Transverse colon (tissue), 4 donors: ENCODE measurements at regions not wholly inside any gene's neighbourhood (a gene's known extent, or its start where the extent isn't known, plus 50 kb on each side); places are given as distances from the start of the nearest gene placed in this dataset.

Source experiments
- DNase-seq: peaks from one replicate; pipeline ENCODE4 v3.0.0-alpha.2; 2019
- H3K27ac ChIP-seq, 4 donors: fragments of 200-600 bp; sonication (generic); 2 replicates each; pipeline ENCODE4 v1.5.1; 2016 to 2018; ENCODE audit warnings: inconsistent platforms in 4 of 4
- H3K27me3 ChIP-seq: fragments of 200-600 bp; sonication (generic); 2 replicates; pipeline ENCODE4 v1.5.1; 2017; ENCODE audit warnings: inconsistent platforms
- H3K36me3 ChIP-seq, 4 donors: fragments of 200-600 bp; sonication (generic); 2 replicates each; pipeline ENCODE4 v1.5.1; 2017 to 2019; ENCODE audit warnings: inconsistent platforms in 4 of 4
- H3K4me1 ChIP-seq, 4 donors: fragments of 200-600 bp; sonication (generic); 2 replicates each; pipeline ENCODE4 v1.5.1; 2017 to 2020; ENCODE audit warnings: inconsistent platforms in 4 of 4
- H3K4me3 ChIP-seq, 4 donors: fragments of 200-600 bp; sonication (generic); 1 replicate in 1 of 4; 2 replicates in 3 of 4; pipeline versions ENCODE4 v1.5.1 to v1.6.1; 2017 to 2019; ENCODE audit warnings: inconsistent platforms in 4 of 4
- H3K9me3 ChIP-seq, 2 donors: fragments of 200-600 bp; sonication (generic); 2 replicates each; pipeline ENCODE4 v1.5.1; 2017 to 2019; ENCODE audit warnings: inconsistent platforms in 2 of 2
- CTCF ChIP-seq, 5 experiments: fragments of 200-600 bp in 3 of 5; fragments of 450-650 bp in 2 of 5; sonication (generic) in 3 of 5; IDR thresholded peaks; 1 replicate in 2 of 5; 2 replicates in 3 of 5; pipeline ENCODE4 v1.5.1; 2016 to 2017; ENCODE audit warnings: antibody characterized with exemption in 5 of 5, inconsistent platforms in 3 of 5, mild to moderate bottlenecking in 2 of 5, moderate library complexity in 1 of 5
- EP300 ChIP-seq: sonication (generic); formaldehyde crosslinking; IDR thresholded peaks from one replicate; pipeline ENCODE4 v1.6.1; 2017; ENCODE audit warnings: antibody characterized with exemption, low read depth
- POLR2A ChIP-seq: fragments of 450-650 bp; IDR thresholded peaks from one replicate; pipeline ENCODE4 v1.6.1; 2016; ENCODE audit warnings: antibody characterized with exemption, mild to moderate bottlenecking, moderate library complexity
- POLR2AphosphoS5 ChIP-seq, 3 donors: sonication (generic); formaldehyde crosslinking; IDR thresholded peaks; one replicate each; pipeline ENCODE4 v1.6.1; 2016; ENCODE audit warnings: antibody characterized with exemption in 3 of 3
- WGBS, 2 donors: methylation state at CpG; one replicate each; pipeline ENCODE4 v1.1.5; 2018; ENCODE audit warnings: low coverage in 1 of 2; 5-methylcytosine and 5-hydroxymethylcytosine counted together
- in situ Hi-C, 4 donors: fragments of 200-750 bp; cut with MboI; loops; one replicate each; pipeline versions ENCODE4 v1.15.0 to v1.15.1; 2017; ENCODE audit warnings: low sequenced_read_pairs in 3 of 4, low pct_ligation_motif_present in 1 of 4, low pct_unique_long_range_greater_than_20kb in 1 of 4
- intact Hi-C: fragments of 100-400 bp; cut with DNase I; formaldehyde crosslinking; loops from one replicate; pipeline ENCODE4 v1.15.1; 2023; ENCODE audit warnings: low total_unique reads

GRCh38 chr5:102090770-102091169, 205.3 kb downstream of the SLCO4C1 start:
- no peak for DNase-seq
- H3K9me3 ChIP-seq: no peaks in the 10 kb centered on the region
- in situ Hi-C loops: no loop called here
- H3K27ac ChIP-seq: no peak overlapping the region
- H3K4me1 ChIP-seq: no peaks in the 10 kb centered on the region
- intact Hi-C loops: no loop called here
- TF ChIP-seq POLR2AphosphoS5 (IDR thresholded peaks at IDR 0.05) (no peak), CTCF (IDR thresholded peaks at IDR 0.05) (peak in 3 of 5 experiments; percentile 15 to 31 (median 17))
- no peaks in the 10 kb centered on the region for H3K27me3 ChIP-seq
- no peak overlapping the region for H3K4me3 ChIP-seq
- H3K36me3 ChIP-seq: no peaks in the 10 kb centered on the region

GRCh38 chr5:102089883-102090282, 206.2 kb downstream of the SLCO4C1 start:
- no peak overlapping the region for H3K27ac ChIP-seq
- no peak for DNase-seq
- H3K9me3 ChIP-seq: no peaks in the 10 kb centered on the region
- H3K36me3 ChIP-seq: no peaks in the 10 kb centered on the region
- WGBS, 2 donors: 69 to 72% methylated on average over 2 of the region's 2 CpGs
- no peaks in the 10 kb centered on the region for H3K4me1 ChIP-seq
- TF ChIP-seq POLR2AphosphoS5 (IDR thresholded peaks at IDR 0.05): no peak
- no peak for TF ChIP-seq CTCF (IDR thresholded peaks at IDR 0.05)
- no peak for TF ChIP-seq EP300
- no peak for TF ChIP-seq POLR2A
- in situ Hi-C loops: no loop called here
- H3K27me3 ChIP-seq: no peaks in the 10 kb centered on the region
- intact Hi-C loops: no loop called here
- H3K4me3 ChIP-seq: no peak overlapping the region

- TF ChIP-seq POLR2A (no peak), CTCF (IDR thresholded peaks at IDR 0.05) (no peak), POLR2AphosphoS5 (IDR thresholded peaks at IDR 0.05) (no peak), EP300 (no peak)
- intact Hi-C loops: no loop called here
Observed at GRCh38 chr5:102087906-102088305, 208.2 kb downstream of the SLCO4C1 start.

GRCh38 chr5:102080288-102080687, 215.8 kb downstream of the SLCO4C1 start:
- intact Hi-C loops: no loop called here
- no peak overlapping the region for H3K27ac ChIP-seq
- H3K9me3 ChIP-seq: no peaks in the 10 kb centered on the region
- no peaks in the 10 kb centered on the region for H3K36me3 ChIP-seq
- H3K27me3 ChIP-seq: no peaks in the 10 kb centered on the region
- in situ Hi-C loops: no loop called here
- H3K4me3 ChIP-seq: no peak overlapping the region
- 9 to 25% methylated on average over 1 of the region's 1 CpG for WGBS, 2 donors
- no peak for DNase-seq
- no peak for TF ChIP-seq POLR2AphosphoS5 (IDR thresholded peaks at IDR 0.05)
- TF ChIP-seq POLR2A: no peak
- TF ChIP-seq CTCF (IDR thresholded peaks at IDR 0.05): no peak
- no peak for TF ChIP-seq EP300
- no peaks in the 10 kb centered on the region for H3K4me1 ChIP-seq

More at GRCh38 chr5:102087906-102088305, 208.2 kb downstream of the SLCO4C1 start:
- Histone ChIP-seq H3K4me1 (no peaks in the 10 kb centered on the region), H3K9me3 (no peaks in the 10 kb centered on the region), H3K36me3 (no peaks in the 10 kb centered on the region), H3K27me3 (no peaks in the 10 kb centered on the region), H3K4me3 (no peak overlapping the region), H3K27ac (no peak overlapping the region)
- DNase-seq: no peak
- 73 to 80% methylated on average over 2 of the region's 2 CpGs for WGBS, 2 donors
- in situ Hi-C loops: no loop called here
